T-helper 2 cell treated with Interferon-gamma antibody and Interleukin-4, amounts not matched to agents 5 μg/mL and 100 μg/mL, for 36 hours (primary cell): ENCODE measurements at regions not wholly inside any gene's neighbourhood (a gene's known extent, or its start where the extent isn't known, plus 50 kb on each side); places are given as distances from the start of the nearest gene placed in this dataset.

Experiments
- DNase-seq: peaks from one replicate; pipeline ENCODE4 v3.0.0; 2021; ENCODE audit warnings: low spot score
- H3K27ac Mint-ChIP-seq: one replicate; pipeline ENCODE4 v1.8.0; 2021; ENCODE audit warnings: mild to moderate bottlenecking, mixed read lengths
- H3K27me3 Mint-ChIP-seq: one replicate; pipeline ENCODE4 v1.8.0; 2021; ENCODE audit warnings: low read depth, mixed read lengths
- H3K36me3 Mint-ChIP-seq: one replicate; pipeline ENCODE4 v1.8.0; 2021; ENCODE audit warnings: low read depth, mixed read lengths
- H3K4me1 Mint-ChIP-seq: one replicate; pipeline ENCODE4 v1.8.0; 2021; ENCODE audit warnings: low read depth, mixed read lengths
- H3K4me3 Mint-ChIP-seq: one replicate; pipeline ENCODE4 v1.8.0; 2022; ENCODE audit warnings: mild to moderate bottlenecking, moderate library complexity, mixed read lengths
- H3K9me3 Mint-ChIP-seq: one replicate; pipeline ENCODE4 v1.8.0; 2021; ENCODE audit warnings: mixed read lengths

- H3K36me3 Mint-ChIP-seq, result no peaks in the 10 kb centered on the region
- no peaks in the 10 kb centered on the region for H3K27me3 Mint-ChIP-seq
- no peaks in the 10 kb centered on the region for H3K4me1 Mint-ChIP-seq
- DNase-seq, result no peak
- H3K9me3 Mint-ChIP-seq, result no peaks in the 10 kb centered on the region
- H3K27ac Mint-ChIP-seq, result no peak overlapping the region
- no peak overlapping the region for H3K4me3 Mint-ChIP-seq
These were observed 496.1 kb upstream of the CCDC54 start for GRCh38 chr3:106881186-106881585.

GRCh38 chr3:106882297-106882696 lies 494.9 kb upstream of the CCDC54 start:
- no peaks in the 10 kb centered on the region for H3K4me1 Mint-ChIP-seq
- no peaks in the 10 kb centered on the region for H3K9me3 Mint-ChIP-seq
- DNase-seq, result no peak
- H3K36me3 Mint-ChIP-seq, result no peaks in the 10 kb centered on the region
- no peak overlapping the region for H3K27ac Mint-ChIP-seq
- H3K4me3 Mint-ChIP-seq, result no peak overlapping the region
- H3K27me3 Mint-ChIP-seq, result no peaks in the 10 kb centered on the region

GRCh38 chr3:106906074-106906473 lies 471.2 kb upstream of the CCDC54 start:
- H3K27ac Mint-ChIP-seq, result no peak overlapping the region
- H3K9me3 Mint-ChIP-seq, result no peaks in the 10 kb centered on the region
- DNase-seq, result no peak
- no peaks in the 10 kb centered on the region for H3K36me3 Mint-ChIP-seq
- no peak overlapping the region for H3K4me3 Mint-ChIP-seq
- no peaks in the 10 kb centered on the region for H3K4me1 Mint-ChIP-seq
- no peaks in the 10 kb centered on the region for H3K27me3 Mint-ChIP-seq

- H3K27ac Mint-ChIP-seq, result no peak overlapping the region
- H3K4me3 Mint-ChIP-seq, result no peak overlapping the region
- H3K4me1 Mint-ChIP-seq, result no peaks in the 10 kb centered on the region
- DNase-seq, result no peak
- H3K36me3 Mint-ChIP-seq, result no peaks in the 10 kb centered on the region
- H3K9me3 Mint-ChIP-seq, result no peaks in the 10 kb centered on the region
- H3K27me3 Mint-ChIP-seq, result no peaks in the 10 kb centered on the region
These were observed 468.9 kb upstream of the CCDC54 start for GRCh38 chr3:106908181-106908938.

- Mint-ChIP-seq H3K4me1 (no peaks in the 10 kb centered on the region), H3K36me3 (no peaks in the 10 kb centered on the region), H3K4me3 (no peak overlapping the region), H3K27me3 (no peaks in the 10 kb centered on the region), H3K27ac (no peak overlapping the region), H3K9me3 (no peaks in the 10 kb centered on the region)
- no peak for DNase-seq
These were observed 464.0 kb upstream of the CCDC54 start for GRCh38 chr3:106913111-106913698.

GRCh38 chr3:106913966-106914365 lies 463.3 kb upstream of the CCDC54 start:
- no peaks in the 10 kb centered on the region for H3K36me3 Mint-ChIP-seq

GRCh38 chr3:106920609-106921008 lies 456.6 kb upstream of the CCDC54 start:
- no peak overlapping the region for H3K27ac Mint-ChIP-seq
- DNase-seq, result no peak
- no peaks in the 10 kb centered on the region for H3K27me3 Mint-ChIP-seq
- no peaks in the 10 kb centered on the region for H3K4me1 Mint-ChIP-seq
- no peaks in the 10 kb centered on the region for H3K9me3 Mint-ChIP-seq
- H3K36me3 Mint-ChIP-seq, result no peaks in the 10 kb centered on the region
- no peak overlapping the region for H3K4me3 Mint-ChIP-seq

More at GRCh38 chr3:106913966-106914365, 463.3 kb upstream of the CCDC54 start:
- no peak overlapping the region for H3K27ac Mint-ChIP-seq
- H3K9me3 Mint-ChIP-seq, result no peaks in the 10 kb centered on the region
- H3K4me1 Mint-ChIP-seq, result no peaks in the 10 kb centered on the region
- H3K4me3 Mint-ChIP-seq, result no peak overlapping the region
- no peak for DNase-seq
- no peaks in the 10 kb centered on the region for H3K27me3 Mint-ChIP-seq

- no peak for DNase-seq
- Mint-ChIP-seq H3K4me3 (no peak overlapping the region), H3K27me3 (no peaks in the 10 kb centered on the region), H3K27ac (no peak overlapping the region), H3K4me1 (no peaks in the 10 kb centered on the region), H3K36me3 (no peaks in the 10 kb centered on the region), H3K9me3 (no peaks in the 10 kb centered on the region)
These were observed 448.2 kb upstream of the CCDC54 start for GRCh38 chr3:106929081-106929480.

GRCh38 chr3:106930086-106930485 lies 447.2 kb upstream of the CCDC54 start:
- no peaks in the 10 kb centered on the region for H3K4me1 Mint-ChIP-seq
- no peak for DNase-seq
- H3K4me3 Mint-ChIP-seq, result no peak overlapping the region
- H3K9me3 Mint-ChIP-seq, result no peaks in the 10 kb centered on the region
- no peaks in the 10 kb centered on the region for H3K36me3 Mint-ChIP-seq
- H3K27ac Mint-ChIP-seq, result no peak overlapping the region
- H3K27me3 Mint-ChIP-seq, result no peaks in the 10 kb centered on the region

- Mint-ChIP-seq H3K36me3 (no peaks in the 10 kb centered on the region), H3K4me3 (no peak overlapping the region), H3K27me3 (no peaks in the 10 kb centered on the region), H3K27ac (no peak overlapping the region), H3K4me1 (no peaks in the 10 kb centered on the region), H3K9me3 (no peaks in the 10 kb centered on the region)
- DNase-seq, result no peak
These were observed 445.3 kb upstream of the CCDC54 start for GRCh38 chr3:106931904-106932303.

- H3K4me1 Mint-ChIP-seq, result no peaks in the 10 kb centered on the region
- no peaks in the 10 kb centered on the region for H3K27me3 Mint-ChIP-seq
- no peaks in the 10 kb centered on the region for H3K36me3 Mint-ChIP-seq
- no peak overlapping the region for H3K27ac Mint-ChIP-seq
- no peak for DNase-seq
- H3K4me3 Mint-ChIP-seq, result no peak overlapping the region
- H3K9me3 Mint-ChIP-seq, result no peaks in the 10 kb centered on the region
These were observed 440.9 kb upstream of the CCDC54 start for GRCh38 chr3:106936337-106936736.

GRCh38 chr3:106942051-106942450 lies 435.2 kb upstream of the CCDC54 start:
- Mint-ChIP-seq H3K9me3 (no peaks in the 10 kb centered on the region), H3K27me3 (no peaks in the 10 kb centered on the region), H3K4me3 (no peak overlapping the region), H3K4me1 (no peaks in the 10 kb centered on the region), H3K36me3 (no peaks in the 10 kb centered on the region), H3K27ac (no peak overlapping the region)
- DNase-seq, result no peak

GRCh38 chr3:106943071-106943470 lies 434.2 kb upstream of the CCDC54 start:
- no peak overlapping the region for H3K27ac Mint-ChIP-seq
- H3K4me1 Mint-ChIP-seq, result no peaks in the 10 kb centered on the region
- no peak for DNase-seq
- no peak overlapping the region for H3K4me3 Mint-ChIP-seq
- no peaks in the 10 kb centered on the region for H3K9me3 Mint-ChIP-seq
- H3K27me3 Mint-ChIP-seq, result no peaks in the 10 kb centered on the region
- no peaks in the 10 kb centered on the region for H3K36me3 Mint-ChIP-seq

GRCh38 chr3:106945435-106945834 lies 431.8 kb upstream of the CCDC54 start:
- Mint-ChIP-seq H3K27me3 (no peaks in the 10 kb centered on the region), H3K4me1 (no peaks in the 10 kb centered on the region), H3K27ac (no peak overlapping the region), H3K9me3 (no peaks in the 10 kb centered on the region), H3K36me3 (no peaks in the 10 kb centered on the region), H3K4me3 (no peak overlapping the region)
- DNase-seq, result no peak

GRCh38 chr3:106946866-106947265 lies 430.4 kb upstream of the CCDC54 start:
- no peaks in the 10 kb centered on the region for H3K4me1 Mint-ChIP-seq
- no peak overlapping the region for H3K27ac Mint-ChIP-seq
- no peaks in the 10 kb centered on the region for H3K27me3 Mint-ChIP-seq
- no peaks in the 10 kb centered on the region for H3K9me3 Mint-ChIP-seq
- DNase-seq, result no peak
- H3K36me3 Mint-ChIP-seq, result no peaks in the 10 kb centered on the region
- no peak overlapping the region for H3K4me3 Mint-ChIP-seq
